Neuronal stem cell (in vitro differentiated cells): ENCODE measurements at regions not wholly inside any gene's neighbourhood (a gene's known extent, or its start where the extent isn't known, plus 50 kb on each side); places are given as distances from the start of the nearest gene placed in this dataset.

Source experiments
- DNase-seq: peaks from one replicate; pipeline ENCODE4 v3.0.0-alpha.2; 2013; ENCODE audit warnings: low spot score
- H2AFZ ChIP-seq: one replicate; pipeline ENCODE4 v1.6.1; 2013; ENCODE audit warnings: mild to moderate bottlenecking, low read length, inconsistent platforms
- H2AK5ac ChIP-seq: 2 replicates; pipeline ENCODE4 v1.6.1; 2013; ENCODE audit warnings: low read depth, mild to moderate bottlenecking, inconsistent platforms, low read length, moderate library complexity, mixed read lengths
- H2BK120ac ChIP-seq: 2 replicates; pipeline ENCODE4 v1.6.1; 2013; ENCODE audit warnings: low read depth, mild to moderate bottlenecking, inconsistent platforms, low read length, moderate library complexity, mixed read lengths
- H2BK12ac ChIP-seq: one replicate; pipeline ENCODE4 v1.6.1; 2013; ENCODE audit warnings: low read length, inconsistent platforms
- H2BK15ac ChIP-seq: 2 replicates; pipeline ENCODE4 v1.6.1; 2013; ENCODE audit warnings: mild to moderate bottlenecking, low read length, inconsistent platforms, mixed read lengths
- H2BK5ac ChIP-seq: one replicate; pipeline ENCODE4 v1.6.1; 2013; ENCODE audit warnings: inconsistent platforms, mild to moderate bottlenecking, low read length, moderate library complexity
- H3K14ac ChIP-seq: one replicate; pipeline ENCODE4 v1.6.1; 2013; ENCODE audit warnings: low read length, inconsistent platforms
- H3K18ac ChIP-seq: 2 replicates; pipeline ENCODE4 v1.6.1; 2013; ENCODE audit warnings: low read length, inconsistent platforms
- H3K23ac ChIP-seq: 2 replicates; pipeline ENCODE4 v1.6.1; 2013; ENCODE audit warnings: low read depth, mild to moderate bottlenecking, mixed read lengths, low read length, inconsistent platforms; ENCODE audit not compliant: poor library complexity
- H3K27ac ChIP-seq: replicated peaks from 3 replicates; pipeline ENCODE4 v1.5.1; 2013; ENCODE audit warnings: low read length, inconsistent platforms
- H3K27me3 ChIP-seq, 3 experiments: 2 replicates each; pipeline ENCODE4 v1.6.1; 2013; ENCODE audit warnings: low read length in 3 of 3, mild to moderate bottlenecking in 2 of 3, inconsistent platforms in 1 of 3, low read depth in 1 of 3, mixed read lengths in 1 of 3, moderate library complexity in 1 of 3; ENCODE audit not compliant: control insufficient read depth in 3 of 3, insufficient read depth in 3 of 3
- H3K36me3 ChIP-seq, 2 donors: replicated peaks in 1 of 2; 2 replicates each; pipeline ENCODE4 v1.6.1; 2013; ENCODE audit warnings: low read length in 2 of 2; ENCODE audit not compliant: control insufficient read depth in 2 of 2, insufficient read depth in 2 of 2
- H3K4ac ChIP-seq: 2 replicates; pipeline ENCODE4 v1.6.1; 2013; ENCODE audit warnings: inconsistent platforms, mild to moderate bottlenecking, low read length, moderate library complexity
- H3K4me1 ChIP-seq, 2 donors: 1 replicate in 1 of 2; 2 replicates in 1 of 2; pipeline ENCODE4 v1.6.1; 2013; ENCODE audit warnings: low read length in 2 of 2, low read depth in 1 of 2; ENCODE audit not compliant: control insufficient read depth in 2 of 2, insufficient read depth in 1 of 2
- H3K4me2 ChIP-seq: one replicate; pipeline ENCODE4 v1.6.1; 2013; ENCODE audit warnings: mild to moderate bottlenecking, low read length, inconsistent platforms; ENCODE audit not compliant: insufficient read depth, poor library complexity, severe bottlenecking
- H3K4me3 ChIP-seq, 2 donors: 2 replicates each; pipeline ENCODE4 v1.5.1; 2013; ENCODE audit warnings: low read length in 2 of 2, mild to moderate bottlenecking in 2 of 2, inconsistent platforms in 1 of 2, moderate library complexity in 1 of 2
- H3K79me1 ChIP-seq: one replicate; pipeline ENCODE4 v1.6.1; 2013; ENCODE audit warnings: low read depth, mild to moderate bottlenecking, inconsistent platforms, low read length, moderate library complexity
- H3K9ac ChIP-seq: one replicate; pipeline ENCODE4 v1.6.1; 2013; ENCODE audit warnings: mild to moderate bottlenecking, low read depth, low read length, inconsistent platforms; ENCODE audit not compliant: poor library complexity
- H3K9me3 ChIP-seq, 2 donors: replicated peaks in 1 of 2; 2 replicates each; pipeline versions ENCODE3 to v1.6.1; 2013; ENCODE audit warnings: low read length in 2 of 2, mild to moderate bottlenecking in 2 of 2, inconsistent platforms in 1 of 2, low read depth in 1 of 2, mixed read lengths in 1 of 2, moderate library complexity in 1 of 2; ENCODE audit not compliant: control insufficient read depth in 2 of 2, insufficient read depth in 1 of 2
- H4K8ac ChIP-seq: one replicate; pipeline ENCODE4 v1.6.1; 2013; ENCODE audit warnings: low read depth, mild to moderate bottlenecking, inconsistent platforms, low read length, moderate library complexity
- H4K91ac ChIP-seq: one replicate; pipeline ENCODE4 v1.6.1; 2013; ENCODE audit warnings: low read length, low read depth, mild to moderate bottlenecking, inconsistent platforms; ENCODE audit not compliant: poor library complexity
- WGBS, 2 donors: extraction: QIAGEN DNeasy Blood & Tissue Kit; methylation state at CpG; one replicate each; pipeline ENCODE4 v1.1.7; 2013; ENCODE audit warnings: missing lambda C conversion rate in 2 of 2, mixed read lengths in 1 of 2; ENCODE audit not compliant: insufficient read length in 2 of 2, insufficient replicate concordance in 1 of 2; ENCODE audit errors: extremely low coverage in 2 of 2; 5-methylcytosine and 5-hydroxymethylcytosine counted together

DNA sequence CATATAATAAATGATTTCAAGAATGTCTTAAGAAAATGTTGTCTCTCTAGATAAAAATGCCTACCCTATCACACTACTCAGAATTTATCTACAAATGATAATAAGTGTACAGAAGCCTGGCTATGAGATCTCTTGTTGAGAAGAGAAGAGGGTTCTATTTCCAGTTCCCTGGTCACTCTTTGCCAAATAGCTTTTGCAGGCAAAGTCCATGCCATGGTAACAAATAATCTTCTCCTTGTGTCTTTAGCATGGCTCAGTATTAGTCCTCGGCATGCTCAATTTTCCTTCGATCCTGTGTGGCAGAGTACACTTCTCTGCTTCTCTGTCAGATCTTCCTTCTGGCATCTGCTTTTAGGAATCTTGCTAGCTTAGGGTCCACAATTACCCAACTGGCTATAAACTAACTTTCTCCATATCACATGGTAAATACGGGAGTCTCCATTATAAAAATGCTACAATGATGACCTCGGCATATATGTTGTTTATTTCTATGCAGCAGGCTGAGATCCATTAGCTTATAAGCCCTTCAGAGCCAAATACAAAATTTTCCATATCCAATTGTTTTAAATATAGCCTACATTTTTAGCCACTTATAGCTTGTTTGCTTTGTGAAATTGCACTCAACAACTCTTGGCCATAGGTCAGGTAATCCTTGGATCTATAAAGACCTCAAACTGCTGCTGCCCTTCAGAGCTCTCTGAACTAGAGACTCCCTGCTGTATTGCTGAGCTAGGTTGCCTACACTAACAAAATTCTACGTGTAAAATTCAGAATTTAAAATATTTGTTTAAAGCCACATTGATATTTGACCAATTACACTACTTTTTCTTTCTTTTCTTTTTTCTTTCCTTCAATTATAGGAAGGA, 157.5 kb downstream of the FSIP2 start:
- Histone ChIP-seq H3K4me3 (no peak overlapping the region), H4K8ac (no peak overlapping the region), H3K36me3 (no peaks in the 10 kb centered on the region), H3K9me3 (no peaks in the 10 kb centered on the region), H3K27ac (no peak overlapping the region), H3K4me2 (no peak overlapping the region), H3K9ac (no peak overlapping the region), H2AK5ac (no peak overlapping the region), H3K79me1 (no peaks in the 10 kb centered on the region), H3K4ac (no peak overlapping the region), H3K23ac (no peak overlapping the region), H2AFZ (no peak overlapping the region), H2BK120ac (no peak overlapping the region), H4K91ac (no peak overlapping the region), H3K4me1 (no peaks in the 10 kb centered on the region), H3K18ac (no peak overlapping the region), H2BK12ac (no peak overlapping the region), H2BK15ac (no peak overlapping the region), H2BK5ac (no peak overlapping the region), H3K14ac (no peak overlapping the region), H3K27me3 (no peaks in the 10 kb centered on the region)
- no CpG with 5 or more reads among the region's 5 CpGs for WGBS, 2 donors
- DNase-seq = no peak

DNA sequence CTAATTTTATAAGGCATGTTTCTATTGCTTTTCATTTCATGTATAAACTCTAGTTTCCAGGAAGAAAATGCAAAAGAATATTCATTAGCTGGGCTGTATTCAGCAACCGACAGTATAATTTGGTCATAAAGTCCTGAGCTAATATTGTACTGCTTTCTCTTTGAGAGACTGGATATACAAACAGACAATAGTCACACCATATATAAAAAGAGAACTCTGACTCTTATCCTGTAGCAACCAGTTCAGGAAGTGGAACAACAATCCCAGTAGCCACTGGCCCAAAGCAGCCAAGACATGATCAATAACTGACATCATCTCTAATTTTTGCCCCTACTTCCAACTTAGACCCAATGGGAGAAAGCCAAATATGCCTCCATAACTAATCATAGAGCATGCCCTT, 160.8 kb downstream of the FSIP2 start:
- no peak overlapping the region for H3K27ac ChIP-seq
- H2AK5ac ChIP-seq = no peak overlapping the region
- DNase-seq = no peak
- H3K4ac ChIP-seq = no peak overlapping the region
- no CpG with 5 or more reads among the region's 1 CpG for WGBS, 2 donors
- no peak overlapping the region for H3K4me2 ChIP-seq
- H2BK12ac ChIP-seq = no peak overlapping the region
- H3K79me1 ChIP-seq = no peaks in the 10 kb centered on the region
- no peak overlapping the region for H3K9ac ChIP-seq
- no peak overlapping the region for H3K14ac ChIP-seq
- no peaks in the 10 kb centered on the region for H3K36me3 ChIP-seq
- no peak overlapping the region for H2BK120ac ChIP-seq
- H3K9me3 ChIP-seq = no peaks in the 10 kb centered on the region
- H3K4me1 ChIP-seq = no peaks in the 10 kb centered on the region
- no peak overlapping the region for H4K8ac ChIP-seq
- no peaks in the 10 kb centered on the region for H3K27me3 ChIP-seq
- no peak overlapping the region for H3K18ac ChIP-seq
- H3K23ac ChIP-seq = no peak overlapping the region
- H2BK5ac ChIP-seq = no peak overlapping the region
- H3K4me3 ChIP-seq = no peak overlapping the region
- H2BK15ac ChIP-seq = no peak overlapping the region
- H4K91ac ChIP-seq = no peak overlapping the region
- no peak overlapping the region for H2AFZ ChIP-seq

DNA sequence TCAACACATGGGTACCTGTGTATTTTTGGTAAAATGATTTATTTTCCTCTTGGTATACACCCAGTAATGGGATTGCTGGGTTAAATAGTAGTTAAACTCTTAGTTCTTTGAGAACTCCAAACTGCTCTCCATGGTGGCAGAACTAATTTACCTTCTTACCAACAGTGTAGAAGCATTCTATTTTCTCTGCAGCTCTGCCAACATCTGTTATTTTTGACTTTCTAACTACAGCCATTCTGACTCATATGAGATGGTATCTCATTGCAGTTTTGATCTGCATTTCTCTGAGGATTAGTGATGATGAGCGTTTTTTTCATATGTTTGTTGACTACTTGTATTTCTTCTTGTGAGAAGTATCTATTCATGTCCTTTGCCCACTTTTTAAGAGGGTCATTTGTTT, 180.6 kb downstream of the FSIP2 start:
- no peak overlapping the region for H3K4me2 ChIP-seq
- no peak overlapping the region for H3K9ac ChIP-seq
- no peaks in the 10 kb centered on the region for H3K79me1 ChIP-seq
- H4K8ac ChIP-seq = no peak overlapping the region
- no peaks in the 10 kb centered on the region for H3K36me3 ChIP-seq
- H4K91ac ChIP-seq = no peak overlapping the region
- no peak overlapping the region for H3K4ac ChIP-seq
- no peak overlapping the region for H3K27ac ChIP-seq
- WGBS, 2 donors = no CpG with 5 or more reads among the region's 1 CpG
- H2BK120ac ChIP-seq = no peak overlapping the region
- no peaks in the 10 kb centered on the region for H3K27me3 ChIP-seq
- no peak overlapping the region for H3K4me3 ChIP-seq
- no peaks in the 10 kb centered on the region for H3K4me1 ChIP-seq
- H2BK15ac ChIP-seq = no peak overlapping the region
- H3K18ac ChIP-seq = no peak overlapping the region
- no peak overlapping the region for H2BK5ac ChIP-seq
- H3K14ac ChIP-seq = no peak overlapping the region
- no peak overlapping the region for H3K23ac ChIP-seq
- DNase-seq = no peak
- no peak overlapping the region for H2BK12ac ChIP-seq
- H3K9me3 ChIP-seq = no peaks in the 10 kb centered on the region
- H2AK5ac ChIP-seq = no peak overlapping the region
- no peak overlapping the region for H2AFZ ChIP-seq

DNA sequence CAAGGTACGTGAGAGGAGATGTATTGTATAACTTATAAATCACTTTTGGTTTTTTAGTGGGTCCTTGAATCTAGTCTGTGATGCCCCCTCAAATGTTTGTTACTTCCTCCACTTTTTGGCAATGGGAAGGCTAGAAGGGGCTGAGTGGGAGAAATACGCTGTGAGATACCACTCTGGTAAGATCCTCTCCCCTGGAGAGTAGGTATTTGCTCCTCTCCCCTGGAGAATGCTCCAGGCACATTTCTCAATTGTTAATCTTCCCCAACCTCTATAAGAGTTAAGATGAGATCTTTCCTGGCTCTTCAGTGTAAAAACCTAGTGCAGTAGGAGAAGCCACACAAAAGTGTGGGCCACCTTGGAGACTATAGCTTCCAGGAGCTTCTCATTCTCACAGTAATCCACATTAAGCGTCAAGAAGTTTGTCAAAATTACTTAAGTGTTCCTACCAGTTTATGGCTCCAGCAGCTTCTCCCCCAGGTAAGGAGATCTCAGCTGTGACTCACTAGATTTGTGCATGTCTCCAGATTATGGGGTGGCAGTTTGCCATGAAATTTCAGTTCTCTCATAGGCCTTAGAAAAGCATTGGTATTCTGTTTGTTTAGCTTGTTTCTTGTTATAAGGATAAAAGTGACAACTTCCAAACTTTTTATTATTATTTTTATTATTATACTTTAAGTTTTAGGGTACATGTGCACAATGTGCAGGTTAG, 182.6 kb downstream of the FSIP2 start:
- DNase-seq = no peak

More for the DNA sequence above, 182.6 kb downstream of the FSIP2 start:
- H3K27ac ChIP-seq = no peak overlapping the region
- H3K4ac ChIP-seq = no peak overlapping the region
- no peak overlapping the region for H3K9ac ChIP-seq
- no peak overlapping the region for H2BK120ac ChIP-seq
- H3K4me3 ChIP-seq = no peak overlapping the region
- no peak overlapping the region for H2AK5ac ChIP-seq
- H2BK15ac ChIP-seq = no peak overlapping the region
- no peaks in the 10 kb centered on the region for H3K4me1 ChIP-seq
- H3K18ac ChIP-seq = no peak overlapping the region
- H3K36me3 ChIP-seq = no peaks in the 10 kb centered on the region
- no peak overlapping the region for H2BK5ac ChIP-seq
- no peaks in the 10 kb centered on the region for H3K27me3 ChIP-seq
- H3K4me2 ChIP-seq = no peak overlapping the region
- WGBS, 2 donors = no CpG with 5 or more reads among the region's 3 CpGs
- no peak overlapping the region for H4K91ac ChIP-seq
- no peak overlapping the region for H4K8ac ChIP-seq
- no peak overlapping the region for H2AFZ ChIP-seq
- no peaks in the 10 kb centered on the region for H3K9me3 ChIP-seq
- H2BK12ac ChIP-seq = no peak overlapping the region
- no peak overlapping the region for H3K23ac ChIP-seq
- no peaks in the 10 kb centered on the region for H3K79me1 ChIP-seq
- no peak overlapping the region for H3K14ac ChIP-seq
